ENCODE measurements at regions not wholly inside any gene's neighbourhood (a gene's known extent, or its start where the extent isn't known, plus 50 kb on each side); places are given as distances from the start of the nearest gene placed in this dataset.

GRCh38 chr2:2879781-2880180 lies 497.8 kb downstream of the EIPR1 start:
- H2AK9ac ChIP-seq (replicated peaks; ENCODE audit: low read depth, low read length, poor library complexity) = no peak overlapping the region
- no peak overlapping the region for H2BK20ac ChIP-seq (ENCODE audit: low read depth, low read length)
- intact Hi-C loops (cut with micrococcal nuclease) (no loop called here), dilution Hi-C loops (cut with HindIII; ENCODE audit: low sequenced_read_pairs, unreplicated experiment) (no loop called here), in situ Hi-C loops (cut with MboI; ENCODE audit: low sequenced_read_pairs) (no loop called here)
- no peak overlapping the region for H4K5ac ChIP-seq (ENCODE audit: low read depth, low read length)
- H4K20me1 ChIP-seq (ENCODE audit: insufficient read depth, low read length) = no peaks in the 10 kb centered on the region
- H2BK5ac ChIP-seq (ENCODE audit: low read depth, low read length, poor library complexity, severe bottlenecking) = no peak overlapping the region
- no peak overlapping the region for H2BK15ac ChIP-seq (ENCODE audit: low read depth, low read length)
- no peaks in the 10 kb centered on the region for H3K27me3 ChIP-seq (ENCODE audit: control insufficient read depth, insufficient read depth, low read length)
- no peak overlapping the region for H4K91ac ChIP-seq (ENCODE audit: insufficient read depth, low read depth, low read length)
- no peak overlapping the region for H3K4me2 ChIP-seq (ENCODE audit: low read depth, low read length)
- no peak overlapping the region for H3K9ac ChIP-seq (ENCODE audit: low read depth, low read length)
- TF ChIP-seq MXI1 (IDR thresholded peaks at IDR 0.05; ENCODE audit: borderline replicate concordance, low read depth, low read length) = no peak
- no peak for TF ChIP-seq MAZ (IDR thresholded peaks at IDR 0.05; ENCODE audit: borderline replicate concordance, low read depth, low read length)
- TF ChIP-seq RAD21 (IDR thresholded peaks at IDR 0.05; ENCODE audit: low read length) = no peak
- TF ChIP-seq, protein P1, sequence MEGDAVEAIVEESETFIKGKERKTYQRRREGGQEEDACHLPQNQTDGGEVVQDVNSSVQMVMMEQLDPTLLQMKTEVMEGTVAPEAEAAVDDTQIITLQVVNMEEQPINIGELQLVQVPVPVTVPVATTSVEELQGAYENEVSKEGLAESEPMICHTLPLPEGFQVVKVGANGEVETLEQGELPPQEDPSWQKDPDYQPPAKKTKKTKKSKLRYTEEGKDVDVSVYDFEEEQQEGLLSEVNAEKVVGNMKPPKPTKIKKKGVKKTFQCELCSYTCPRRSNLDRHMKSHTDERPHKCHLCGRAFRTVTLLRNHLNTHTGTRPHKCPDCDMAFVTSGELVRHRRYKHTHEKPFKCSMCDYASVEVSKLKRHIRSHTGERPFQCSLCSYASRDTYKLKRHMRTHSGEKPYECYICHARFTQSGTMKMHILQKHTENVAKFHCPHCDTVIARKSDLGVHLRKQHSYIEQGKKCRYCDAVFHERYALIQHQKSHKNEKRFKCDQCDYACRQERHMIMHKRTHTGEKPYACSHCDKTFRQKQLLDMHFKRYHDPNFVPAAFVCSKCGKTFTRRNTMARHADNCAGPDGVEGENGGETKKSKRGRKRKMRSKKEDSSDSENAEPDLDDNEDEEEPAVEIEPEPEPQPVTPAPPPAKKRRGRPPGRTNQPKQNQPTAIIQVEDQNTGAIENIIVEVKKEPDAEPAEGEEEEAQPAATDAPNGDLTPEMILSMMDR (conservative IDR thresholded peaks at IDR 0.05; ENCODE audit: low read depth, low read length) = no peak
- no peak for TF ChIP-seq BHLHE40 (IDR thresholded peaks at IDR 0.05; ENCODE audit: low read depth, low read length)
- no peak for TF ChIP-seq NFE2L2 (IDR thresholded peaks at IDR 0.05; ENCODE audit: low read depth, low read length)
- no peak for TF ChIP-seq USF2 (IDR thresholded peaks at IDR 0.05; ENCODE audit: low read depth, low read length)
- TF ChIP-seq MAFK (IDR thresholded peaks at IDR 0.05; ENCODE audit: low read depth, low read length) = no peak
- no peak for TF ChIP-seq RFX5 (IDR thresholded peaks at IDR 0.05; ENCODE audit: low read depth, low read length)
- TF ChIP-seq FOS (IDR thresholded peaks at IDR 0.05; ENCODE audit: low read depth, low read length) = no peak
- TF ChIP-seq, protein P2, sequence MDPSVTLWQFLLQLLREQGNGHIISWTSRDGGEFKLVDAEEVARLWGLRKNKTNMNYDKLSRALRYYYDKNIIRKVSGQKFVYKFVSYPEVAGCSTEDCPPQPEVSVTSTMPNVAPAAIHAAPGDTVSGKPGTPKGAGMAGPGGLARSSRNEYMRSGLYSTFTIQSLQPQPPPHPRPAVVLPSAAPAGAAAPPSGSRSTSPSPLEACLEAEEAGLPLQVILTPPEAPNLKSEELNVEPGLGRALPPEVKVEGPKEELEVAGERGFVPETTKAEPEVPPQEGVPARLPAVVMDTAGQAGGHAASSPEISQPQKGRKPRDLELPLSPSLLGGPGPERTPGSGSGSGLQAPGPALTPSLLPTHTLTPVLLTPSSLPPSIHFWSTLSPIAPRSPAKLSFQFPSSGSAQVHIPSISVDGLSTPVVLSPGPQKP (IDR thresholded peaks at IDR 0.05; ENCODE audit: borderline replicate concordance, low read depth, low read length) = no peak
- no peak for TF ChIP-seq CHD1 (IDR thresholded peaks at IDR 0.05; ENCODE audit: low read depth, low read length)
- TF ChIP-seq SMC3 (IDR thresholded peaks at IDR 0.05; ENCODE audit: low read depth, low read length) = no peak
- no peak for TF ChIP-seq POLR2A (IDR thresholded peaks at IDR 0.05; ENCODE audit: low read depth, low read length)
- no peak for TF ChIP-seq CEBPB (IDR thresholded peaks at IDR 0.05; ENCODE audit: low read depth, low read length)
- no peak for TF ChIP-seq RCOR1 (IDR thresholded peaks at IDR 0.05; ENCODE audit: insufficient replicate concordance, low read length)
- H3K56ac ChIP-seq (ENCODE audit: extremely low read depth, insufficient read depth, low read length) = no peak overlapping the region
- H3K18ac ChIP-seq (ENCODE audit: low read depth, low read length) = no peak overlapping the region
- no TSS peak for BruUV-seq (replicated peaks)
- H2AK5ac ChIP-seq (ENCODE audit: low read depth, low read length) = no peak overlapping the region
- H2BK120ac ChIP-seq (ENCODE audit: low read depth, low read length) = no peak overlapping the region
- H4K8ac ChIP-seq (ENCODE audit: low read depth in 2 of 2, low read length in 2 of 2) = no peak overlapping the region
- no peak overlapping the region for H3K4ac ChIP-seq (ENCODE audit: low read depth, low read length)
- H3K79me1 ChIP-seq (ENCODE audit: low read depth in 1 of 2, low read length in 2 of 2) = no peaks in the 10 kb centered on the region
- H3K4me1 ChIP-seq (ENCODE audit: control insufficient read depth, insufficient read depth, low read length) = no peaks in the 10 kb centered on the region
- WGBS, 2 experiments (ENCODE audit: extremely low coverage in 2 of 2, insufficient read length in 1 of 2) = no CpG with 5 or more reads among the region's 7 CpGs
- ChIA-PET CTCF (no interaction called here), POLR2A (ENCODE audit: unreplicated experiment) (no interaction called here)
- H2AFZ ChIP-seq (replicated peaks; ENCODE audit: low read length, poor library complexity) = no peak overlapping the region
- no peak overlapping the region for H3K23ac ChIP-seq (ENCODE audit: low read depth, low read length)
- DNase-seq = no peak
- H3K14ac ChIP-seq (replicated peaks; ENCODE audit: low read depth, low read length) = no peak overlapping the region
- no peak overlapping the region for H3K4me3 ChIP-seq (ENCODE audit: insufficient read depth, low read depth, low read length)
- H3K9me3 ChIP-seq (ENCODE audit: control insufficient read depth, insufficient read depth, low read length) = peaks cover 41% of the 10 kb centered on the region
- no peak overlapping the region for H3K27ac ChIP-seq (ENCODE audit: insufficient read depth, low read length)
- no peaks in the 10 kb centered on the region for H3K36me3 ChIP-seq (ENCODE audit: control insufficient read depth, insufficient read depth, low read length)
- ATAC-seq (ENCODE audit: low read depth) = no peak
- H3K9me1 ChIP-seq (ENCODE audit: insufficient read depth, low read length) = no peaks in the 10 kb centered on the region
